Brain microvascular endothelial cell (primary cell): ENCODE measurements at regions not wholly inside any gene's neighbourhood (a gene's known extent, or its start where the extent isn't known, plus 50 kb on each side); places are given as distances from the start of the nearest gene placed in this dataset.

Source experiments
- DNase-seq: peaks from one replicate; pipeline ENCODE4 v3.0.0-alpha.2; 2020
- H3K27ac ChIP-seq: fragments of 250-450 bp; sonication (Bioruptor Pico); 2 replicates; pipeline ENCODE4 v1.5.1; 2020; ENCODE audit warnings: mild to moderate bottlenecking, moderate library complexity
- H3K27me3 ChIP-seq: fragments of 250-450 bp; sonication (Bioruptor Pico); replicated peaks from 2 replicates; pipeline ENCODE4 v1.5.1; 2020; ENCODE audit warnings: mild to moderate bottlenecking
- H3K36me3 ChIP-seq: fragments of 250-450 bp; sonication (Bioruptor Pico); replicated peaks from 2 replicates; pipeline ENCODE4 v1.5.1; 2020; ENCODE audit warnings: mild to moderate bottlenecking
- H3K4me3 ChIP-seq: 2 replicates; pipeline ENCODE4 v1.5.1; 2011; ENCODE audit warnings: low read depth, mild to moderate bottlenecking, control low read depth, low read length, moderate library complexity
- in situ Hi-C: cut with HindIII; loops from 2 replicates; pipeline ENCODE4 v1.10.0; 2017; ENCODE audit warnings: low sequenced_read_pairs, low pct_ligation_motif_present
- TF ChIP-seq, protein P1 (sequence below): IDR thresholded peaks from 2 replicates; pipeline ENCODE4 v1.5.1; 2011; ENCODE audit warnings: low read depth, mild to moderate bottlenecking, moderate library complexity, low read length, control low read depth, inconsistent platforms; ENCODE audit errors: missing control alignments

DNA sequence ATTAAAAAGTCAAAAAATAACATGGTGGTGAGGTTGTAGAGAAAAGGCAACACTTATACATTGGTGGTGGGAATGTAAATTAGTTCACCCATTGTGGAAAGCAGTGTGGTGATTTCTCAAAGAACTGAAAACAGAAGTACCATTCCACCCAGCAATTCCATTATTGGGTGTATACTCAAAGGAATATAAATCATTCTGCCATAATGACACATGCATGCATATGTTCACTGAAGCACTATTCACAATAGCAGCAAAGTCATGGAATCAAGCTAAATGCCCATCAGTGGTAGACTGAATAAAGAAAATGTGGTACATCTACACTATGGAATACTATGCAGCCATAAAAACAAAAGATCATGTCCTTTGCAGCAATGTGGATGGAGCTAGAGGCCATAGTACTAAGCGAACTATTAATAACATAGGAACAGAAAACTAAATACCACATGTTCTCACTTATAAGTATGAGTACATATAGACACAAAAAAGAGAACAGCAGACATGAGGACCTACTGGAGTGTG, 66.1 kb upstream of the MKLN1 start:
- H3K27ac ChIP-seq, result no peak overlapping the region

DNA sequence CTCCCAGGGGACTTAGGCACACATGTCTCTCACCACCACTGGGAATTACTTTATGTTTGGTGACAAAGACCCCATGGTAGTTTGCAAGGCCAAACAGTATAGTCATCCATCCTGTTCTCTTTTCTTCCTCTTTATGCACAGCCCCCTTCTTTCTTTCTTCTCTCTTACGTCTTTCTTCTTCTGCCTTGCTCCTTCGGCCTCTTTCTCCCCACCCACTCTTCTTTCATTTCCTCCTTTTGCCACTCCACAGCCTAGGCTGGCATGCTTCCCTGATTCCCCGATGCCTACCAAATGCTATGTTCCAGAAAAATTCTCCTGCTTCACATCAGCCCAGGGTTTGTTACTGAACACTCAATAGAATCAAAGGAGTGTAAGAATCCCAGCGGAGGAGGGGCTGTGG, 62.4 kb upstream of the MKLN1 start:
- Histone ChIP-seq H3K27me3 (no peaks in the 10 kb centered on the region), H3K36me3 (no peaks in the 10 kb centered on the region), H3K27ac (no peak overlapping the region), H3K4me3 (no peak overlapping the region)
- no peak for DNase-seq
- TF ChIP-seq, protein P1, sequence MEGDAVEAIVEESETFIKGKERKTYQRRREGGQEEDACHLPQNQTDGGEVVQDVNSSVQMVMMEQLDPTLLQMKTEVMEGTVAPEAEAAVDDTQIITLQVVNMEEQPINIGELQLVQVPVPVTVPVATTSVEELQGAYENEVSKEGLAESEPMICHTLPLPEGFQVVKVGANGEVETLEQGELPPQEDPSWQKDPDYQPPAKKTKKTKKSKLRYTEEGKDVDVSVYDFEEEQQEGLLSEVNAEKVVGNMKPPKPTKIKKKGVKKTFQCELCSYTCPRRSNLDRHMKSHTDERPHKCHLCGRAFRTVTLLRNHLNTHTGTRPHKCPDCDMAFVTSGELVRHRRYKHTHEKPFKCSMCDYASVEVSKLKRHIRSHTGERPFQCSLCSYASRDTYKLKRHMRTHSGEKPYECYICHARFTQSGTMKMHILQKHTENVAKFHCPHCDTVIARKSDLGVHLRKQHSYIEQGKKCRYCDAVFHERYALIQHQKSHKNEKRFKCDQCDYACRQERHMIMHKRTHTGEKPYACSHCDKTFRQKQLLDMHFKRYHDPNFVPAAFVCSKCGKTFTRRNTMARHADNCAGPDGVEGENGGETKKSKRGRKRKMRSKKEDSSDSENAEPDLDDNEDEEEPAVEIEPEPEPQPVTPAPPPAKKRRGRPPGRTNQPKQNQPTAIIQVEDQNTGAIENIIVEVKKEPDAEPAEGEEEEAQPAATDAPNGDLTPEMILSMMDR, result no peak
- in situ Hi-C loops, result no loop called here

More for the DNA sequence above, 66.1 kb upstream of the MKLN1 start:
- no peak for DNase-seq
- Histone ChIP-seq H3K36me3 (no peaks in the 10 kb centered on the region), H3K4me3 (no peak overlapping the region), H3K27me3 (no peaks in the 10 kb centered on the region)
- in situ Hi-C loops, result no loop called here
- TF ChIP-seq, protein P1, result no peak

DNA sequence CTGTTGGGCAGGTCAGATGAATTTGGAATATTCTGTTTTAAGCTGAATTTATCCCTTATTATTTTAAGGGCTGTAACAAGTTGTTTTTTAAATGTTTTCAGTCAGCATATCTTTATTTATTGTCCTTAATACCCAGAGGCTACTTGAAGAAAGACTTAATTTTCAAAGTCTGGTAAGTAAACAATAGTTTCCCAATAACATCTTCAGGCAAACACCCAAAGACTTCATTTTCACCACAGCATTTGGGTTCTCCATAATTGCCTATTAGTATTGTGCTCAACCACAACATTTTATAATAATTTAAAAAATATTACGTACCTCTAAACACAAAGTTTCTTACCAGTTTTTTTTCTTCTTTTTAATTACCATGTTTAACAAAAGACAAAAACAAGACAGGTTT, 60.0 kb upstream of the MKLN1 start:
- in situ Hi-C loops, result no loop called here
- Histone ChIP-seq H3K4me3 (no peak overlapping the region), H3K27ac (no peak overlapping the region), H3K27me3 (no peaks in the 10 kb centered on the region), H3K36me3 (no peaks in the 10 kb centered on the region)
- DNase-seq, result no peak
- TF ChIP-seq, protein P1, result no peak

DNA sequence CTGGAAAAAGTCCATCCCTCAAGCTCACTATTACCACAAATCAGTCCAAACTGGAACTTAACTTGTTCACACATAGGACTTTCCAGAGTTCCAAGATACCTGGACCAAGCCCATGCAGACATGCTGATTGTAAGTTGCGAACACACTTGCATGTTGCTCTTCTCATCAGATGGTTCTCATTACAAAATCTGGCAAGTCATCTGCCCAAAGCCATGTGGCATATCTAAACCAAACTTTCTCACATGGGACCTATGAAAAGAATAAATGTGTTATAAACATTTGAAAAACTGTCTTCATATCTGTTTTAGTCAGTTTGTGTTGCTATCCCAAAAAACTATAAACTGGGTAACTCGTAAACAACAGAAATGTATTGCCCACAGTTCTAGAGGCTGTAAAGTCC, 58.8 kb upstream of the MKLN1 start:
- no peak overlapping the region for H3K4me3 ChIP-seq
- H3K27me3 ChIP-seq, result no peaks in the 10 kb centered on the region
- no peak overlapping the region for H3K27ac ChIP-seq
- no peak for DNase-seq
- in situ Hi-C loops, result no loop called here
- no peaks in the 10 kb centered on the region for H3K36me3 ChIP-seq
- TF ChIP-seq, protein P1, result no peak

DNA sequence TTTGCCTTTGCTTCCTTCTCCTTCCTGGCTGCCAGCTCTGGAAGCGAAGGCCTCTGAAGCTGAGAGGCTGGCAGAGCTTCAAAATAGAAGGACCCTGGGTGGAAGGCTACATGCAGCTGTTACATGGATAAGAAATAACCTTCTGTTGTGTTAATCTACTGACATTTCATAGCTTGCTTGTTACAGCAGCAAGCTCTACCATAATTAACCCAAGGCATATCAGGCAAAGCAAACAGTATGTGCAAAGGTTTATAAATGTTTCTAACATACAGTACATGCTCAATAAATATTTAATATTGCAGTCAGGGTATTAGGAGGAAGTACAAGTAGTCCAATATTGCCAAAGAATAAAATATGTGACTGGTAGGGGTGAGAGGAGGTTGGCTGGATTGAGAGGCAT, 55.6 kb upstream of the MKLN1 start:
- no peaks in the 10 kb centered on the region for H3K27me3 ChIP-seq
- no peak for DNase-seq
- H3K36me3 ChIP-seq, result no peaks in the 10 kb centered on the region
- TF ChIP-seq, protein P1, result no peak
- in situ Hi-C loops, result no loop called here
- H3K27ac ChIP-seq, result no peak overlapping the region
- H3K4me3 ChIP-seq, result no peak overlapping the region

DNA sequence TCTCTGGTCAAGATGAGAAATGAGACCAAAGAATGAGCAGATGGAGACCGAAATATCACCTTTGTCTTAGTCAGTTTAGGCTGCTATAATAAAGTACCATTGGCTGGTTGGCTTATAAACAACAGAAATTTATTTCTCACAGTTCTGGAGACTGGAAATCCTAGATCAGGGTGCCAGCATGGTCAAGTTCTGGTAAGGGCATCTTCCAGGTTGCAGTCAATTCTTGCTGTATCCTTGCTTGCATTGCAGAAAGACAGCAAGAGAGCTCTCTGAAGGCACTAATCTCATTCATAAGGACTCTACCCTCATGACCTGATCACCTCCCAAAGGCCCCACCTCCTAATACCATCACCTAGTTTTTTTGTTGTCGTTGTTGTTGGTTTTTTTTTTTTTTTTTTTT, 52.7 kb upstream of the MKLN1 start:
- no peaks in the 10 kb centered on the region for H3K27me3 ChIP-seq
- TF ChIP-seq, protein P1, result no peak
- H3K27ac ChIP-seq, result no peak overlapping the region
- H3K4me3 ChIP-seq, result no peak overlapping the region
- DNase-seq, result no peak
- in situ Hi-C loops, result no loop called here
- H3K36me3 ChIP-seq, result no peaks in the 10 kb centered on the region
